ENCODE measurements at regions not wholly inside any gene's neighbourhood (a gene's known extent, or its start where the extent isn't known, plus 50 kb on each side); places are given as distances from the start of the nearest gene placed in this dataset.

DNA sequence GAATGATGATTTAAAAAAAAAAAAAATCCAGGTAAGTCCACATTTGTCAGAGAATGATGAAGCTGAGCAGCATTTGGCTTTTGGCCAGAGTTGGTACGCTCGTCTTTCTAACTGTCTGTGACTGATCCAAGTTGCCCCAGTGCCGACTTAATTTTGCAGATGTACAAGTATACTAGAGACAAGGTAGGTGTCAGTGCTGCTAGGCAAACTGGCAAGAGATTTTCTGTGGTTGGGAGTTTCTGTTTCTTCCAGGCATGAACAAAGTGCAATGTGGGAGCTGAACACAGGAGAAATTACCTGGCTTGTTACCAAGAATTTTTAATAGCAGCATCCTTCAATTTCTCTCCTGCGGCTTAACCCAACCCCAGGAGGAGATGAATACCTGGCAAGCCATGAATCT lies 307.7 kb downstream of the BUD13 start:
- TF ChIP-seq, protein P1, sequence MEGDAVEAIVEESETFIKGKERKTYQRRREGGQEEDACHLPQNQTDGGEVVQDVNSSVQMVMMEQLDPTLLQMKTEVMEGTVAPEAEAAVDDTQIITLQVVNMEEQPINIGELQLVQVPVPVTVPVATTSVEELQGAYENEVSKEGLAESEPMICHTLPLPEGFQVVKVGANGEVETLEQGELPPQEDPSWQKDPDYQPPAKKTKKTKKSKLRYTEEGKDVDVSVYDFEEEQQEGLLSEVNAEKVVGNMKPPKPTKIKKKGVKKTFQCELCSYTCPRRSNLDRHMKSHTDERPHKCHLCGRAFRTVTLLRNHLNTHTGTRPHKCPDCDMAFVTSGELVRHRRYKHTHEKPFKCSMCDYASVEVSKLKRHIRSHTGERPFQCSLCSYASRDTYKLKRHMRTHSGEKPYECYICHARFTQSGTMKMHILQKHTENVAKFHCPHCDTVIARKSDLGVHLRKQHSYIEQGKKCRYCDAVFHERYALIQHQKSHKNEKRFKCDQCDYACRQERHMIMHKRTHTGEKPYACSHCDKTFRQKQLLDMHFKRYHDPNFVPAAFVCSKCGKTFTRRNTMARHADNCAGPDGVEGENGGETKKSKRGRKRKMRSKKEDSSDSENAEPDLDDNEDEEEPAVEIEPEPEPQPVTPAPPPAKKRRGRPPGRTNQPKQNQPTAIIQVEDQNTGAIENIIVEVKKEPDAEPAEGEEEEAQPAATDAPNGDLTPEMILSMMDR (conservative IDR thresholded peaks at IDR 0.05; ENCODE audit: low read depth in 2 of 2): no peak
- TF ChIP-seq CREB1 (CRISPR knock-in tag; IDR thresholded peaks at IDR 0.05; ENCODE audit: low read depth): no peak
- no peak for TF ChIP-seq POLR2AphosphoS5 (IDR thresholded peaks at IDR 0.05; ENCODE audit: low read depth)
- TF ChIP-seq EZH2 (IDR thresholded peaks at IDR 0.05; ENCODE audit: low read depth, unreplicated experiment): no peak
- TF ChIP-seq, protein P2, sequence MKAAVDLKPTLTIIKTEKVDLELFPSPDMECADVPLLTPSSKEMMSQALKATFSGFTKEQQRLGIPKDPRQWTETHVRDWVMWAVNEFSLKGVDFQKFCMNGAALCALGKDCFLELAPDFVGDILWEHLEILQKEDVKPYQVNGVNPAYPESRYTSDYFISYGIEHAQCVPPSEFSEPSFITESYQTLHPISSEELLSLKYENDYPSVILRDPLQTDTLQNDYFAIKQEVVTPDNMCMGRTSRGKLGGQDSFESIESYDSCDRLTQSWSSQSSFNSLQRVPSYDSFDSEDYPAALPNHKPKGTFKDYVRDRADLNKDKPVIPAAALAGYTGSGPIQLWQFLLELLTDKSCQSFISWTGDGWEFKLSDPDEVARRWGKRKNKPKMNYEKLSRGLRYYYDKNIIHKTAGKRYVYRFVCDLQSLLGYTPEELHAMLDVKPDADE (IDR thresholded peaks at IDR 0.05): no peak
- no peak for TF ChIP-seq STAT1 (IDR thresholded peaks at IDR 0.05; ENCODE audit: unreplicated experiment)
- no peak for TF ChIP-seq REST (IDR thresholded peaks at IDR 0.05; ENCODE audit: unreplicated experiment)
- no peak for TF ChIP-seq NANOG (IDR thresholded peaks at IDR 0.05; ENCODE audit: borderline replicate concordance)
